Vagina (tissue), 2 donors: ENCODE measurements at regions not wholly inside any gene's neighbourhood (a gene's known extent, or its start where the extent isn't known, plus 50 kb on each side); places are given as distances from the start of the nearest gene placed in this dataset.

Experiments used
- CTCF ChIP-seq, 3 experiments: fragments of 450-650 bp in 2 of 3; fragments of 200-600 bp in 1 of 3; sonication (generic) in 1 of 3; IDR thresholded peaks; one replicate each; pipeline ENCODE4 v1.5.1; 2017 to 2019; ENCODE audit warnings: antibody characterized with exemption in 3 of 3, mild to moderate bottlenecking in 2 of 3, moderate library complexity in 2 of 3
- POLR2A ChIP-seq, 2 donors: fragments of 450-650 bp; IDR thresholded peaks; one replicate each; pipeline ENCODE4 v1.6.1; 2017; ENCODE audit warnings: antibody characterized with exemption in 2 of 2, mild to moderate bottlenecking in 2 of 2, moderate library complexity in 2 of 2
- POLR2AphosphoS5 ChIP-seq, 2 donors: sonication (generic); formaldehyde crosslinking; IDR thresholded peaks; one replicate each; pipeline ENCODE4 v1.9.0; 2017; ENCODE audit warnings: antibody characterized with exemption in 2 of 2, mild to moderate bottlenecking in 2 of 2, low read depth in 1 of 2; ENCODE audit not compliant: insufficient read depth in 1 of 2

DNA sequence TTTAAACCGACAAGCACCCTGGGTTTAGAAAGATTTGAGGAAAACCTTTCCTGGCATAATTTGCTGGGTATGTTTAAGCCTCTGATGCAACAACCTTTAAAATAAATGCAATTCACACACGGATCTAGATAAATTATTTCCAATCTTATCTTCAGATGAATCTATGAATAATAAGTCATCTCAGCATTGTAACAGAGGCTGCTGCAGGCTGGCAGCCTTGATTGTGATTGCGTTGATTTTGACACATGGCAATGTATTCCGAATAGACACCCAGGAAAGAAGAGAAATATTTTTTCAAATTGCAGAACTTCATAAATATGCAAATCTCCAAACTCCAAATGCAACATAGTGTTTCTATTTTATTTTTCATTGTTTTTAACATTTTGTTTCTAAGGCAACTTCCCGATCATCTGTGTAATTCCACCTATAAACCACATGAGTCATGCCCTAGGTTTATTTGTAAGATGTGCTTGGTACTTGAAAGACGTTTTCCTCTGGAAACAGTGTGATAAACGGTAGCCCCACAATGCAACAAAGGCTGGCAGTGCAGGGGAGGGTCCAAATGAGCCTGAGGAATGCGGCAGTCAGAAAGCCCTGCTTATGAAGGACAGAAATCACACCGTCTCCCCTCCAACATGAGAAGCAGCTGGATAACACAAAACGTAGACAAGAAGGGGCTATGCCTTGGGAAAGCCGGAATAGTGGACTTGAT is 359.0 kb downstream of the BRD1 start:
- TF ChIP-seq CTCF (IDR thresholded peaks at IDR 0.05): no peak
- TF ChIP-seq POLR2A (IDR thresholded peaks at IDR 0.05): no peak
- TF ChIP-seq POLR2AphosphoS5 (IDR thresholded peaks at IDR 0.05; ENCODE audit: insufficient read depth in 1 of 2, low read depth in 1 of 2): no peak
